ENCODE measurements at regions not wholly inside any gene's neighbourhood (a gene's known extent, or its start where the extent isn't known, plus 50 kb on each side); places are given as distances from the start of the nearest gene placed in this dataset.

DNA sequence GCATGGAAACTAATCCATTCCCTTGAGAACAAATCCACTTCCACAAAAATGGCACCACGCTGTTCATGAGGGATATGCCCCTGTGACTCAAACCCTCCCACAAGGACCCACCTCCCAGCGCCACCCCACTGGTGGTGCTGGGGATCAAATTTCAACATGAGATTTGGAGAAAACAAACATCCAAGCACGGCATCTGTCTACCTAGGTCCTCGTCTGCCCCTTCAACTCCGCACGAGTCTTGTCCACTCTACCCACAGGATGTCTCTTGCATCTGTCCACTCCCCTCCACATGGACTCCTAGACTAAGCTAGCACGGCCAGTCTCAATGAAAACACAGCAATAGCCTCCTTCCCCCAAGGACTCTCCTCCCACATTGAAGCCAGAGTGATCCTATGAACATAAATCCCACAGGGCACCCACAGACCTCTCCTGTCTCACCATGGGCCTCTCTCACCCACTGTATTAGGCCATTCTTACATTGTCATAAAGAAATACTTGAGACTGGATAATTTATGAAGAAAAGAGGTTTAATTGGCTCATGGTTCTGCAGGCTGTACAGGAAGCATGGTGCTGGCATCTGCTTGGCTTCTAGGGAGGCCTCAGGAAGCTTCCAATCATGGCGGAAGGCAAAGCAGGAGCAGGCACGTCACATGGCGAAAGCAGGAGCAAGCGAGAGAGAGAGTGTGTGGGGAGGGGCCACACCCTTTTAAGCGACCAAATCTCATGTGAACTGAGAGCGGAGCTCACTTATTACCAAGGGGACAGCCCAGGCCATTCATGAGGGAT, 101.4 kb downstream of the TOMM20 start:
- DNase-seq (ENCODE audit: extremely low read depth in 1 of 2, low read depth in 1 of 2), result no peak

DNA sequence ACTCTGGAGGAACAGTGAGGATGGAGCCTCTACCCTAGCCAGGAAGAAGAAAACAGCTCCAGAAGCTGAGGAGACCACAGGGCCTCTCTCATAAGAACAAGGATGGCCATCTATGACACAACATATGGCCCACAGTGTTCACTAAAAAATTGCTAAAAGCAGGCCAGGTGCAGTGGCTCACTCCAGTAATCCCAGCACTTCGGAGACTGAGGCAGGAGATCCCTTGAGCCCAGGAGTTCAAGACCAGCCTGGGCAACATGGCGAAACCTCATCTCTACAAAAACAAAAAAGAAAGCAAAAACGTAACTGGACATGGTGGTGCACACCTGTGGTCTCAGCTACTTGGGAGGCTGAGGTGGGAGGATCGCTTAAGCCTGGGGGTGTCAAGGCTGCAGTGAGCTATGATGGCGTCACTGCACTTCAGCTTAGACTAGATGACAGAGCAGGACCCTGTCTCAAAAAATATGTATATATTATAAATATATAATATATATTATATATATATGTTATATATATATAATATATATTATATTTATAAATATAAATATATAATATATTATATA, 103.1 kb downstream of the TOMM20 start:
- no peak for DNase-seq (ENCODE audit: extremely low read depth in 1 of 2, low read depth in 1 of 2)

DNA sequence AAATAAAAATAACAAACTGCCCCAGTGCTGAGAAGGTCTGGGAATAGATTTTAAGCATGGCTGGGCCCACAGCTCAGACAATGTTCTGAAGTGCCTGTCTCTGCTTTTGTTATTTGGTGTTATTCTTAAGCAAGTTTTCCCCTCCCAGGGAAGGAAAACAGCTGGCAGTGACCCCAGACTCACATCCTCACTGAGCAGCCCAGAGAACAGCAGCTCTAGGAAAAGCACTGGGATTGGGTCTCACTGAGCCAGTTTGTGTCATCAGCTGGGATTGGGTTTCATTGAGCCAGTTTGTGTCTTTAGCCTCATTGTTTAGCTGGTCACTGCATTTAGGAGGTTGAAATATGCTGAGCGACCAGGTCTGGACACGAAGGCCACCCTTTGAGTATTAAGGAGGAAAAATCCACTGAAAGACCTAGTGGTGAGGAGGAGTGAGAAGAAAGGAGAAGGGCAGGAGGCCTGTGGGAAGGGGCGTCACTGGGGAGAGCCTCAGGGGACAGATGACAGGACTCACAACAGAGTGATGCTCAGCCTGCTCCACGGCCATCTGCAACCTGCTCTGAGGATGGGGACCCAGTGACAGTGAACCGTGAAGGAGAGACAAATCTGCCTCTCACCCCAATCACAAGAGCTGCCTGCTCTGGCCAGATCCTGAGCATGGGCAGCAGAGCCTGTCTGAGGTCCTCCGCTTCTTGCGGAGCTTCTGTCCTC, 103.8 kb downstream of the TOMM20 start:
- DNase-seq (ENCODE audit: extremely low read depth in 1 of 2, low read depth in 1 of 2), result no peak

DNA sequence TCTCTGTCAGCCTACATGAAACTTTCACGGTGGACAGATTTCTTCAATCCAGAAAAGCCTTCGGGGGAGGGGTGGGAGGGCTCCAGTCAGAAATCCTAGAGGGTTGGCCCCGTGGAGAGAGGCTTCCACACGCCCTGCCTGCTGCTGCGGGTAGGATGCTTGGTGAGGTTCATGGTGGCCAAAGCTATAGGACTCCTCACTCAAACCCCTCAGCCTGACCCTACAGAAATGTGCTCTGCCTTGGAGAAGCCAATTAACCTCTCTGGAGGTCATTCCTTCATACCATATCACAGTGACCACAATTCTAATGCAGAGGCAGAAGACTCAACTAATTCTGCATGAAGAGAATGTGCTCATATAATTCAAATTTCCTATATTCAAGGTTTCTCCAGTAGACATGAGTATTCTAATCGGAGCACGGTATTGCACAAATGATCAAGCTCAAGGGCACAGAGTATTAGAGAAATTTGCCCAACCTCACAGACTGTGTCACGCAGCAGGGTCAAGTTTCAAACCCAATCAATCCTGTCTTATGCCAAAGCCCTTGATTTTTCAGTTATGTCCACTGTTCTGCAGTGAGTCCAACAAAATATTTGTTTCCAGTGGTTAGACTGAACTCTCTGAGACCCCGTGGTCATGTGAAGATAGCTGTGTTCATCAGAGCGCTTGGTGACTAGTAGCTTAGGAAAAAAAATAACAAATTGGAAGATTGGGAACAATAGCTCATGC, 104.8 kb downstream of the TOMM20 start:
- no peak for DNase-seq (ENCODE audit: extremely low read depth in 1 of 2, low read depth in 1 of 2)

DNA sequence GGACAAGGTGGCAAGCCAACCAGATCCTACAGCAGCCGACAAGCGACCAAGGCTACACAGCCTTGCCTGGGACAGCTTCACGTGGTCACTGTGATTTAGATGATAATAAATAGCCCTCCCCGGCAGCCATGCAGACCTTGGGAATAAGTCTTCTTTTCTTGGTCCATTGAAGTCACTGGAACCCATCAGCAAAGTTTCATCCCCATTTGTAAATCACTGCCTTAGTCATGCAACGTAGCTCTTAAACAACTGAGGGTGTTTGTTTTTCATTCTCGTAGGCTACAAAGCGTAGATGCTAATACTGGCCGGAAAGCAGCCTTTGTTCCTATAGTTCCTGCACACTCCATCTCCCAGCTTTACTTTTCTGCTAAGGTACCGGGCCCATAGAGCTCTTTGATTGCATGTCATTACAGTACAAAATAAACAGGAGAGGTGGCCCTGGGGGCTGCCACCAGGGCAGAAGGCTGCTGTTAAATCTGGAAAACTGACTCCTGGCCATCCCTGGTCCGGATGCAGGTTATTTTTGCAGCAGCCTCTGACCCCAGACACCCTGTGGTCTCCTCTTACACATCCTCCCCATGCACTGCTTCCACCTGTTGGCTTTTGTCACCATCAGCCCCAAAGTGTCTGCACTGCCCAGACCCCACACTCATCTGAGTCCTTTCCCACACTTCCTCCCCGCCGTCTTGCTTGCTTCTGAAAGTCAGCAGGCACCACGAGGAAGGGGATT, 105.5 kb downstream of the TOMM20 start:
- DNase-seq (ENCODE audit: extremely low read depth in 1 of 2, low read depth in 1 of 2), result no peak

DNA sequence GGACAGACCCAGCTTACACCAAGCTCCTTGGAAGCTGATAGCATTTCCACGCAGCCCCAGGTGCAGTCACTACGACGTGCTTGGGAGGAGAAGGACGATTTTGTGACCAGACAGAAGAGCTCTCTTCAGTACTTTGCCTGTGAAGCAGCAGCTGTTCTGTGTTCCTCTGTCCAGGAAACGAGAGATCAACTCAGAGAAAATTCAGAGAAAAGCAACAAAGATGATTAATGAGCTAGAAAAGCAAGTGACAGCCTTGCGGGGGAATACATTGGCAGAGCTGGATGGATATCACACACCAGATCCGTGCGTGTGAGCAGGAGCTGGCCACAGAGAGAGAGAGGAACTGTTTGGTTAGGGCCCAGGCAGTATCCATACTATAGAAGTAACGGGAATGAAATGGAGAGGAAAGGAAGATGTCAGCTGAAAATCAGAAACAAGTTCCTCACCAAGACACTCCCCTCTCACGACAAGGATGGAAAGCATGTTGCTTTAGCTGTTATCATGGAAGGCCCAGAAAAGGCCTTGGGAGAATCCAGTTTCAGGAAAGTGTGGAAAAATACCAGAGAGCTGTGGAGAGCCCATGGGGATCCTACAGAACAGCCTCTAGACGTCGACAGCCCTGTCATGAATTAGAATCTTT, 106.2 kb downstream of the TOMM20 start:
- no peak for DNase-seq (ENCODE audit: extremely low read depth in 1 of 2, low read depth in 1 of 2)

DNA sequence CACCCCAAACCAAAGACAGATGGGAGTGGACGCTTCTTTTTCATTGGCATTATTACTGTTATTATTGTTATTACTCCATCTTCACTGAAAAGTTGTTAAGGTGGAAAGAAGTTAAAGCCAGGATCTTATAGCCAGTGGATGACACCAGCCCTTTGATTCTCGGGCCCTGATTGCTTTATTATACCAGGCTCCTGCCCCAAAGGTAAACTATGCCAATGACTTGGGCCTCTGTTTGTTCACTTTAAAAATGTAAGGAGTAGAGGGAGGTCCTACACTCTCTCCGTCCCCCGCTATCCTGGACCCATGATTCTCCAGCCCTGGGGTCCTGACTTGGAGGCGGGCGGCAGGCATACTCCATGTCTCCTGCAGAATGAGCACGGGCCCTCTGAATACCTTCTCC, 106.8 kb downstream of the TOMM20 start:
- DNase-seq (ENCODE audit: extremely low read depth in 1 of 2, low read depth in 1 of 2), result no peak

DNA sequence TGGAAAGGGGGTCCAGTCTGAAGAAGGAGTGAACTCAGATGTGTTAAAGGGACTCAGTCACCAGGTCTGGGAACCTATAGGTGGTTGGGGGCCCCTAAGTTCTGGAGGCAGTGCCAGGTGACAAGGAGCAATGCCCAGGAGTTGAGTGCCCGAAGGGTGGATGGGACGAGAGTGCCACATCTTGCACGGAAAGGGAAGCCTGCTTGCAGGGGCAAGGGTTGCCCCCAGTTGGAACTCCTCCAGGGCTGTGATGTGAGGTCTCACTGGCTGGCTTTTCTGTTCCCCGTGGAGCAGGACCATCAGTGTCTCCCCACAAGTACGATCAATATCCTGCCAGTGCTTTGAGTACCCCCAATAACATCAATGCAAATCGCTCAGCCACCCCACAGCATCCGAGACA, 107.3 kb downstream of the TOMM20 start:
- DNase-seq (ENCODE audit: extremely low read depth in 1 of 2, low read depth in 1 of 2), result no peak

DNA sequence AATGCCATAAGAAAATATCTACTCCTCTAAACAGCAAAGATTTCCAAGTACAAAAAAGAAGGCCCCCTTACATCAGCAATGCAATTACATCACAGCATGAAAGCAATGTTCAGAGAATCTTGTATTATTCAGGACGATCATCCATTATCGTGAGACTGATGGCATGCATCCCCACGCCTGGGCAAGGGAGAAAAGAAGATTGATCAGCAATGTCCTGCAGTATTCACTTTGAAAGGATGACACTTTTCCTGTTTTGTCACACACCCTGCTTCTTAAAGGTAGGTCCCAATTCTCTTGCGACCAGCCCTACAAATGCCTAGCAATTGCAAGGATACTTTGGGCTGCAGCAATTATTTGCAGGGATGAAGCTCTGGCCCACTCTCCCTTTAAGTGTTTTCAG, 108.7 kb downstream of the TOMM20 start:
- no peak for DNase-seq (ENCODE audit: extremely low read depth in 1 of 2, low read depth in 1 of 2)

DNA sequence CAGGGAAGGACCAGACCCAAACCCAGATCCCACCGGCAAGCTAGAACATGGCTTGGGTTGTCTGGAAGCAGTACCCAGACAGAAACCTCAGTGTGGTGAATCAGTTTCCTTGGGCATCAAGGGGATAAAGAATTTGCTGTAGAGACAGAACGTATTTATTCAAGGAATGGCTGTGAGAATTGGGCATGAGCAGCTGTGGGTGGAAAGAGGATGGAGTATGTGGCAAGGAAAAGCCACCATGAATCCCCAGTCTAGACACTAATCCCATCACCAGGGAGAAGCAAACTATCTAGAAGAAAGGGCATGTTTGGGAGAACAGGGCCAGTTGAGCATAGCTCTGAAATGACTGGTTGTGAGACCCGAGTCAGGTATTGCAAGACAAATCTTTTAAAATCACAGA, 109.2 kb downstream of the TOMM20 start:
- no peak for DNase-seq (ENCODE audit: extremely low read depth in 1 of 2, low read depth in 1 of 2)

DNA sequence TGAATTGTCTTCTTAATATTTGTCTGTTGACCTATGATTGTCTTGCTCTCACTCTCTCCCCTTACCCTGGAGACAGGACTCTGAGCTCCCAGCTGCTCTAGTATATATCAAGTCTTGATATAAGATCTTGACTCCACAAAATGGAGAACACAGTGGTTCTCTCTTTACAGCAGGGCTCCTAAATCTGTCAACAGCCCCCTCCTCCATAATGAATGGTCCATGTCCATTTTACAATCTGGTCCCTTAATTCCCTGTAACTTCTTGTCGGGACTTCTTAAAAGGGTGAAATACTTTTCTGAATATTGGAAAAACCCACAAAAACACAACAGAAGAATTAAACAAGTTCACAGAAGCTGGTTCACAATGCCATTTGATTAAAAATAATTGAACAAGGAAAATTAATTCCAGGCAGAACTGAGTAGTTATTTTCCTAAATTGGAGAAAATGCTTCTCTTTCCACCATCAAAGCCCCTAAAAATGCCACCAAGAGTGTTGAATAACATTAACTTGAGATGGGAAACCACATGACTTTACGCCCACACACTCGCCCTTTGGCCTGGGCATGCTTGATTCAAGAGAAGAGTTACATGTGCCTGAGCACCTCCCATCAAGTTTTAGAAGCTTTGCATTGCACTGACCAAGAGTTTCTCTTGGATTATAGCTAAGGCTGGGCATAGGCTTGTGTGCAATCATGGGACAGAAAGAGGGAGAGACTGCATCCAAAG, 109.8 kb downstream of the TOMM20 start:
- DNase-seq (ENCODE audit: extremely low read depth in 1 of 2, low read depth in 1 of 2), result peak in 1 of 2 donors; percentile 65

DNA sequence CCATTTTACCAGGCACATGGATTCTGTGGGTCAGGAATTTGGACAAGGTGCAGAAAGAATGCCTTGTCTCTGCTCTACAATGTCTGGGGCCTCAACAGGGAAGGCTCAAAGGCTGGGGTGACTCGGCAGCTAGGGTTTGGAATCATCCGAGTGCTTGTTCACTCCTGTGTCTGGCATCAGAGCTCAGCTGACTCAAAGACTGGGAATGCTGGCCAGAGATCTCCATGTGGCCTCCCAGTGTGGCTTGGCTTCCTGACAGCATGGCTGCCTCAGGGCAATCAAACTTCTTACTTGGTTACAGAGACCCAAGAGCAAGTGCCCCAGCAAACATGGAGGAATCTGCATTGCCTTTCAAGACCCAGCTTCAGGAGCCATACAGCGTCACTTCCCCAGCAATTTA, 110.5 kb downstream of the TOMM20 start:
- DNase-seq (ENCODE audit: extremely low read depth in 1 of 2, low read depth in 1 of 2), result no peak

DNA sequence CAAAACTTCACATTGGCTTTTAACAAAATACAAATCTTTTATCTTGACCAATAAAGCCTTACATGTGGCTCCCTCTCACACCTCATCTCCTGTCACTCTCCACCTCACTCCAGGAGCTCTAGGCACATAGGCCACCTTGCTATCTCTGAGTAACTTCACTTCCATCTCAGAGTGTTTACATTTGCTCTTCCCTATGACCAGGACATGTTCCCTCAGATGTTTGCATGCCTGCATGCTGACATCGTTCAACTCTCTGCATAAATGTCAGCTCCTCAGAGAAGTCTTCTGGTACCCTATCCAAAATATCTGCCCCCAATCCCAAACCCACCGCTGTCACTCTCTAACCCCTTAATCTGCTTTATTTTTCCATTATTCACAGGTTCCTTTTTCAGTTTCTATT, 110.9 kb downstream of the TOMM20 start:
- no peak for DNase-seq (ENCODE audit: extremely low read depth in 1 of 2, low read depth in 1 of 2)

DNA sequence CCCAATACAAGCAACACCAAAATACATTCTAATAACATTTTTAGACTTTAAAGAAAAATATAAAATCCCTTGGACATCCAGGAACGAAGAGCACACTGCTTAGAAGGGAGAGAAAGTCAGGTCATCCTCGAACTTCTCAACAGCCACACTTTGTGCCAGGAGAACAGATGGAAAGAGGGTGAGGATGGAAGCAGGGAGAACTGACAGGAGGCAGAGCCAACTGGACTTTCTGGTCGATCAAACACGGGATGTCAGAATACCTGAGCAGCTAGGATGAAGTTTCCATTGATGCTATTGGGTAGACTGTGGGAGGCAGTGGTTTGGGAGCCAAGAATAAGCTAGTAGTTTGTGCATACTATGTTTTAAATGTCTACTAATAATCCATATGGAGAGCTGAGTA, 111.4 kb downstream of the TOMM20 start:
- DNase-seq (ENCODE audit: extremely low read depth in 1 of 2, low read depth in 1 of 2), result no peak

DNA sequence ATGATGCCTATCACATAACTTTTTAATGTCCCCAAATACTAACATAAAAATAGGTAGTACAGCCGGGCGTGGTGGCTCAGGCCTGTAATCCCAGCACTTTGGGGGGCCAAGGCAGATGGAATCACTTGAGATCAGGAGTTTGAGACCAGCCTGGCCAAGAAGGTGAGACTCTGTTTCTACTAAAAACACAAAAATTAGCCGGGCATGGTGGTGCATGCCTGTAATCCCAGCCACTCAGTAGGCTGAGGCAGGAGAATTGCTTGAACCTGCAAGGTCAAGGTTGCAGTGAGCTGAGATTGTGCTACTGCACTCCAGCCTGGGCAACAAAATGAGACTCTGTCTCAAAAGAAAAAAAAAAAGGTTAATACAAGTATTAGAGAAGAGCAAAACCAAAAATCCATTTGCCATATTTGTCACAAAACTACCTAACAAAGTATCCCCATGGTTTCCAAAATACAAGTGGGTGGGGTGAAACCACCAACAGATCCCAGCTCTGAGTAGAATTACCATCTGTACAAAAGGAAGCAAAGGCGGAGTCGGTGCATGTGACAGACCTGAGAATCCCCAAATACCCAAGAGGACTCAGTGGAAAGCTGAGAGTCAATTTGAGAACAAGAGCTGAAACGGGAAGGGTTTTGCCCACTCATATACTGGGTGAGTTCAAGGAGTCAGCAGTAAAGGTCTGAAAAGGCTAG, 113.2 kb downstream of the TOMM20 start:
- peak in 1 of 2 donors; percentile 53 for DNase-seq (ENCODE audit: extremely low read depth in 1 of 2, low read depth in 1 of 2)

DNA sequence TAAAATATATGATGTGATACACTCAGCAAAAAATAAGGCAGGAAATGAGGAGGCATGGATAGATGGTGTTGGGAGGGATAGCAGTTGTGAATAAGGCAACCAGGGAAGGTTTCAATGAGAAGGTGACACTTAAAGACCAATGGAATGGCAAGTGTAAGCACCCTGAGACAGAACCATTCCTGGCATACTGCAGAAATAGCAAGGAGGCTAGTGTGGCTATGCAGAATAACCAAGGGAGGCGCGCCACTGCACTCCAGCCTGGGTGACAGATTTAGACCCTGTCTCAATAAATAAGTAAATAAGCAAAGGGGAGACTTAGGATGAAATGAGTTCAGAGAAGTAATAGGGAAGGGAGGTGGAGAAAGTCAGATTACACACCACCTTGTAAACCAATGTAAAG, 113.9 kb downstream of the TOMM20 start:
- DNase-seq (ENCODE audit: extremely low read depth in 1 of 2, low read depth in 1 of 2), result no peak

DNA sequence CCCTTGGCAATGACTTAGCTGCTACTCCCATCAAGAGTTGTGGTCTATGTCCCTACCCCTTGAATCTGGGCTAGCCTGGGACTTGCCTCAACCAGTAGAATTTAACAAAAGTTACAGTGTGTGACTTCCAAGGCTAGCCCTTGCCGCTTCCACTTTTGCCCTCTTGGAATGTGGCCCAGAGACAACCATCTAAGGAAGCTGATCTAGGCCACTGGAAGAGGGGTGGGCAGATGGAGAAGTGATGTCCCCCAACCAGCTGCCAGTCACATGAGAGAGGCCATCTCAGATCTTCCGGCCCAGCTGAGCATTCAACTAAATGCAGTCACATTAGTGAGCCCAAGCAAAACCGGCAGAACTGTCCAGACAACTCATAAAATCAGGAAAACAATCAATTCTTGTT, 115.1 kb downstream of the TOMM20 start:
- no peak for DNase-seq (ENCODE audit: extremely low read depth in 1 of 2, low read depth in 1 of 2)

DNA sequence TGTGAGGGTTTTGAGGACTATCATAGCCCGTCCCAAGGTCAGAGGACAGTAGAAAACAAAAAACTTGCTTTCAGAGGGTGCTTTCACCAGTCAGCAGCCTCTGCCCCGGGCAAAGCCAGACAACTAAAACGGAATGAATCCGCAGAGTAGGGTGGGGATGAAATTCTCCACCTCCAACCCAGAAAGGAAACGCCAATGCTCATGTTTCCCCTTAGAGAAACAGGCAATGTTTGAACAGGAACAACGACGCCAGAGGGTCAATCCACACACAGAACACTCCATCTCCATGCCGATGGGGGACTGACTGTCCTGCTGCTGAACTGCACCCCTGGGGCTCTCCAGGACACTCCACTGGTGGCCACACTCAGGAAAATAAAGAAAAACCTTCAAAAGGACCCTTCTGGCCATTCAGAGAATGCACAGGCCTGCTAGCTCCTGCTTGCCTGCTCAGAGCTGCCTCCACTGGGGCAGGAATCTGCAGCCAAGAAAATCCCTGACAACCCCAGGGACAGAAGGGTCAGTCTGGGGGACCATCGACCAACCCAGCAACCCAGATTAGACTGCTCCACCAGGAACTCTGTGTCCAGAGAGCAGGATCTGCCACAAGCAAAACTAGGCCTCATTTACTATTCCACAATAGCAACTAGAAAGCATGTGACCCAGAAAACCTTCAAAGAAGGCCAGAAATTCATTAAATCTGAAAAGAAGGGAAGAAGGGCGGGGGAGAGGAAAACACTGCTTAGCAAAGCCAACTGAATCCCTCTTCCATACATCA, 116.0 kb downstream of the TOMM20 start:
- DNase-seq (ENCODE audit: extremely low read depth in 1 of 2, low read depth in 1 of 2), result no peak

Data from stimulated activated CD8-positive, alpha-beta memory T cell treated with anti-CD3 and anti-CD28 coated beads, Interleukin-7, amount 100 ng/mL, for 48 hours (primary cell).